Activated gamma-delta T cell (primary cell): ENCODE measurements at regions not wholly inside any gene's neighbourhood (a gene's known extent, or its start where the extent isn't known, plus 50 kb on each side); places are given as distances from the start of the nearest gene placed in this dataset.

Experiments used
- DNase-seq: peaks from one replicate; lab custom pipeline; 2025; lab: John Stamatoyannopoulos, UW

DNA sequence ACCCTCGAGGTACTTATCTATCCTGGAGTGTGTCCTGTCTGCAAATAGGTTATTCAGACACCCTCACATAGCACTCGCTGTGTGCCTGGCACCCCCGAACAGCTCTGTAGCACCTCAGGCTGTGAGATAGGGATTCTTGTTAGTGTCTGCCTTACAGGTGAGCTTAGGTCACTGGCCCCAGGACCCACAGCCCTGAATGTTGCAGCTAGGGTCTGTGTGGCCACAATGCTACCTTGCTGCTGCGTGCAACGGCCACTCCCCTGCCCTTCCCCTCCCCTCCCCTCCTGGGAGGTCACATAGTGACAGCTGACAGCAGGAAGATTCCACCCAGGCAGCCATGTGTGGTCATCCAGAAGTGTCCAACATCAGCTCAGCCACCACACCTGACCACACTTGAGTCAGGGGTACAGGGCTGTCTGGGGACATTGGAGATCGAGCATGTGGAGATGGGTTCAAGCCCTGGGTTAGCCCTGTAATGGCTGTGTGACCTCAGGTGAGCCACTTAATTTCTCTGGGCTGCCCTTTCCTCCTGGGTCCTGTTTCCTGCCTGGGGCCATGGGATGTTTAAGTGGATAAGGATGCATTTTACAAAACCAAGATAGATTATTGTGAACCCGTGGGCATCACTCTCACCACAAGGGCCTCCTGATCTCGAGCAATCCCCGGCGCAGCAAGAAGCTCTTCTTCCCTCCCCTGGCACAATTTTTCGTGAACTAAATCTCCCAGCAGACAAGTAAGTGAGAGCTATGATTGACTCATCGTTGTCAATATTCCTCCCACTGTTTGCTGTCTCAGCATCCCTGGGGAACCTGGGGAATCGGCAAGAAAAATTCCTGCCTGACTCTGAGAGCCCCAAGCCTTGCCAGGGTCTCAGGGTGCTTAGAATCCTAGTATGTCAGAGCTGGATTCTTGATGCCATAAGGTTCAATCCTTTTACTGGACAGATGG, 208.7 kb downstream of the PTPRU start:
- no peak for DNase-seq

DNA sequence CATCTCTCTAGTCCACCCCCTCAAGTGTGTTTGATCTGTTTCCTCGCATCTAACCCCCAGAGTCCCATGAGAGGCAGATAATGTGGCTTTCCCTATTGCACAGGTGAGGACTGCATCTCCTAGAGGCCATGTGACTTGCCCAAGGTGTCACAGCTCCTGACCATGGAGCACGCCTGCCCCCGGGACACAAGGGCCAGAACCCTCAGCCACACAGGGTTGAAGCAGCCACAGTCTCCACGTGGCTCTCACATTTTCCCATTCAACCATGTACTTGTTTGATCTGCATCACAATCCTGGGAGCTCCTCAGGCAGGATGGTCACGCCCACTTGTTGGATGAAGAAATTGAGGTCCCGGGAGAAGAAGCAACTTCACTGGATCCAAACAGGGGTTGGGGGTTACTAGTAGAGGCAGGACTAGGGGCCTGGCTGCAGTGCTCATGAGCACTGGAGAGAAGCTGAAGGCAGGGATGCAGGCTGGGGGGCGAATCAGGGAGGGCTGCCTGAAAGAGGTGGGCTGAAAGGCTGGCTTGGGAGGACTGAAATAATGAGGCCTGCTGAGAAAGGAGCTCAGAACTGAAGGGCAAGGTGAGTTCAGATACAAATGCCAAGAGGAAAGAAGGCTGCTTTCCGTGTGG, 207.9 kb downstream of the PTPRU start:
- no peak for DNase-seq

DNA sequence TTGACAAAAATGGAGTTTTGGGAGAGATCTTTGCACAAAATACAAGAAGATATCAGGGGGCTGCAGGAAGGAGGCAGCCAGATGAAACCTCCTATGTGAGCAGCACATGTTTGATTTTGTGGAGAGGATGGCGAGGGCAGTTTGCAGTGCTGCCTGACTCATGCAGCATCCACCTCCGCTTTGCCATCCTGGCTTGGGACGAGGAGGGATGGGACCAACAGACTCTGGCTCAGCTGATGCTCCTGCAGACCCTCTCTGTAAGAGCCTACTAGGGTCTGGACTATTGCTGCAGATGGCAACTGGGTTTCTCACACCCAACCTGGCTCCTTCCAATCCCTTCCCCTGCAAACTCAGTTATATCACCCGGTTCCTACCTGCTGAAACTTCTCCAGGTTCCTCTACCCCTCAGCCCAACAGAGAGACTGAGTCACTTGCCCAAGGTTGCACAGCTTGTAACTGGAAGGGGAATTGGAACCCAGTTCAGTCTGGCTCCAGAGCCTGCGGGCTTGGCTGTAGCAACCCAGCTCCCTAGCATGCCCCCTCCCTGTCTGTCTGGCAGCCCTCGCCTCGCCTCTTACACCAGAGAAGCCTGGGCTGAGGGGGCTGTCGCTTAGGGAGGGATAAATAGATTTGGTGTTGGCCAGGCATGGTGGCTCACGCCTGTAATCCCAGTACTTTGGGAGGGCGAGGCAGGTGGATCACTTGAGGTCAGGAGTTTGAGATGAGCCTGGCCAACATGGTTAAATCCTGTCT, 205.8 kb downstream of the PTPRU start:
- DNase-seq = no peak

DNA sequence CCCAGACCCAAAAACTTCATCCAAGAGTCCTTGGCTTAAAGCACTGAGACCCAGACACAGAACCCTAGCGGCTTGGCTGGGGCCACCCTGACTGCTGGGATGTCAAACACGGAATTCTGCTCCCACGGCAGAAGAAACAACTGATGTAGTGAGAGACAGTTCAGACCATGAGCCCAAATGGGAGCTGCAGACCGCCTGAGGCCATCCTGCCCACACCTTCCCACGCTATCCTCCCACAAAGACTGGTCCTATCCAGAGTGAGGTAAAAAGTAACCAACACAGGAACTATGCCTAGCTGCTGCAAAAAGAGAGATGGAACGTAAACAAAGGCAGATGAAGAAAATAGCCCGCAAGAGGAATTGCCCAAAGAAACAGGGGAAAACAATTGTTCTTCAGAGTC, 203.3 kb downstream of the PTPRU start:
- no peak for DNase-seq

DNA sequence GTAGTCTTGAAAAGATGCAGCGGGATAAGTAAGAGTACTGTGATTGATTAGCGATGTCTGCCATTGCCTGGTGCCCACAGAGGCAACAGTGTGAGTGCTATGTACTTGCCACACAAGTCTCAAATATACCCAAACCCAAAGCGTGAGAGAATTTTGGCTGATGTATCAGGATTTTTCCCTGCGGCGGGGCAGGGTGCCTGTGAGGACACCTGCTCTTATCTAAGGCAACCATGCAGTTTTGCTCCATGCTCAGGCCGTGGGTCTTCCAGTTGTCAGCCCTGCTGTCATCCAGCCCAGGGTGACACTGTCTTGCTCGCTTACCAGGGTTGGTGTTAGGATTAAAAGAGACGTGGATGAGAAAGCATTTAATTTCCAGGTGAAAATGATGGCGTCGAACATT, 202.7 kb downstream of the PTPRU start:
- DNase-seq = no peak

DNA sequence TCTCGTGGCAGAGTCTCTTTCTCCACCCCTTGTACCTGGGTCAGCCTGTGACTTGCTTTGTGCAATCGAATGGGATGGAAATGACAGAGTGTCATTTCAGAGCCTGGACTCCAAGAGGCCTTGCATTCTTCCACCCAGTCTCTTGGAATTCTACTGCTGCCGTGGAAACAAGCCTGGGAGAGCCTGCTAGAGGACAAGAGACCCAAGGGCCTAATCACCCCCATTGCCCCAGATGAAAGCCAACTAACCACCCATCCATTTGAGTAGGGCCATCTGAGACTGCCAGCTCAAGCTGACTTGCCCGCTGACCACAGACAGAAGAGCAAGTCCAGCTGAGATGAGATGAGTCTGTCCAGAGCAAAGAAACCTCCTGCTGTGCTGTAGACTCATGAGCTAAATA, 201.6 kb downstream of the PTPRU start:
- DNase-seq = no peak

DNA sequence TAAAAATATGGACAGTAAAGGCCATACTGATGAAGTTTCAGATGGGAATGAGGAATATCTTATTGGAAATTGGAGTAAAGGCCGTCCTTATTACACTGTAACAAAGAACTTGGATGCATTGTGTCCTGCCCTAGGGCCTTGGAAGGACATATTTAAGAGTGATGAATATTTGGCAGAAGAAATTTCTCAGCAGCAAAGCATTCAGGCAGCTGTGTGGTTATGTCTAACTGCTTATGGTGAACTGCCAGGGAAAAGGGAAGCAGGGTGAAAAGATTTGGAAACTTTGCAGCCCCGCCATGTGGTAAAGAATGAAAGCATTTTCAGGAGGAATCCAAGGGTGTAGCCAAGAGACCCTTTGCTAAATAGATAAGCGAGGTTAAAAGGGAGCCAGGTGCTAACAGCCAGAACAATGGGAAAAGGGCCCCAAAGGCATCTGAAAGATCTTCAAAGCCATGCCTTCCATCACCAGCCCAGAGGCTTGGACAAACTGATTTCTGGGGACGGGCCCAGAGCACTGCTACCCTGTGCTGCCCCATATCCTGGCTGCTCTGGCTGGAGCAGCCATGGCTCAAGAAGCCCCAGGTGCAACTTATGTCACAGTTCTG, 200.0 kb downstream of the PTPRU start:
- no peak for DNase-seq

DNA sequence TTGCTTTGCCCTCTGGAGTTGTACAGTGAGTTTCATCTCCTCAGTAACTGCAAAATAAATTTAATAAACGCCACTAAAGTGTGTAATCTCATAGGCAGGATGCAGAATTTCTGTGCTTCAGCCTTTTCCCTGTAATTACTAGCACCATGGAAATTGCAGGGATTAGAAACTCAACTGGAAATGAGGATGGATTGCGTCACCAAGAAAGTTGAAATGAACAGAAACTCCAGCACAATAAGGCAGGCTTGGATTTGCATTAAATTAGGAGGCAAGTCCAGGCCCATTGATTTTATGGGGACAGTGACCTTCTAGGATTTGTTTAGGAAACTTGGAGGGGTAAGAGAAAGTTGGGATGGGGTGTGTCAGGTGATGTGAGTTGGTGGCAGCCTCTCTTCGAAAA, 197.5 kb downstream of the PTPRU start:
- no peak for DNase-seq

DNA sequence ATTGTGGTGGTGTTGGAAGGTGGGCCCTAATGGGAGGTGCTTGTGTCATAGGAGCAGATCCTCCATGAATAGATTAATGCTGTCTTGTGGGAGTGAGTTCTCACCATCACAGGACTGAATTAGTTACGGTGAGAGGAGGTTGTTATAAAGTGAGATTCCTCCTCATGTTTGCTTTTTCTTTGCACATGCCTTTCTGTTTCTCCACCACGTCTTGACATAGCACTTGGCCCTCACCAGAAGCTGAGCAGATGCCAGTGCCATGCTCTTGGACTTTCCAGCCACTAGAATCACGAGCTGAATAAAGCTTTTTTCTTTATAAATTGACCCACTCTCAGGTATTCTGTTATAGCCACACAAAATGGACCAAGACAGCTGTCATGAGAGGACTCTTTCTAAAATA, 194.8 kb downstream of the PTPRU start:
- no peak for DNase-seq

DNA sequence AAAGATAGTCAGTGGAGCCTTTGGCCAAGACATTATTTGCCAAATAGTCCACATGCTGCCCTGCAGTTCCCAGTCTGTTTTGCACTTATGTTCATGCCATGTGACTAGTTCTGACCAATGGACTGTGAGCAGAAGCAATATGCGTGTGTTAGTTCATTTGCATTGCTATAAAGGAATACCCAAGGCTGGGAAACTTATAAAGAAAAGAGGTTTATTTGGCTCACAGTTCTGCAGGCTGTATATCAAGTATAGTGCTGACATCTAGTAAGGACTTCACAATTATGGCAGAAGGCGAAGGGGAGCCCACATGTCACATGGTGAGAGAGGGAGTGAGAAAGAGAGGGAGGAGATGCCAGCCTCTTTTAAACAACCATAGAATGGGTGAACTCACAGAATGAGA, 193.3 kb downstream of the PTPRU start:
- DNase-seq = no peak

DNA sequence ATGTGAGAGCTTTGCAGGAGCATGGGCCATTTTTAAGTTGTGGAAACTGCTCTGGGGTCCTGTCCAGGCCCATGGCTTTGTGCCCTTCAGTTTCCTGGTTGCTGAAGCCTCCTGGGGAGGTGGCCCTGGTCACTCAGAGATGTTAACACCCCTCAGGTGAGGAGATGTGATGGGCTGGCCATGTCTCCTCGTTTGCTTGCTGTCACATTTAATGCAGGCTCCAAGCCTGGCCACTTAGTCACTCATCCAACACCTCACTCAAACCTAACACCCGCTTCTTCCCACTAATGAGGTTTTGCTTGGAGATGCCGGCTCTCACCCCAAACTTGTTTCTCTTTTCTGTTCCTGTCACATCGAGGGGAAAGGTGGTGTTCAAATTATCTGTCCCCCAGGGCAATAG, 192.7 kb downstream of the PTPRU start:
- DNase-seq = no peak

DNA sequence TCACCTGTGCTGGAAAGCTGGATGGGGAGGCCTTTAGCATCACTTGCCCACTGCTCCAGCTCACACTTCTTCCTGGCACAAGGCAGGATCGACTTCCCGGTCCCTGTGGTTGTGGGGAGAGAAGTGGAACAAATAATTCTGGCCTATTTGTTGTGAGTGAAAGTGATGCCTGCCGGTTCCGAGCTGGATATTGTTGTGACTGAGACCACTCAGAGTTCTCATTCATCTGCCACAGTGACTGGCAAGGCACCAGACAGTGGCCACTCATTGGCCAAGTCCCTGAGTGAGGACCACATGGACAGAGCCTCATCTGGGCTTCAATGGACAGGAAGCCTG, 191.9 kb downstream of the PTPRU start:
- DNase-seq = no peak

DNA sequence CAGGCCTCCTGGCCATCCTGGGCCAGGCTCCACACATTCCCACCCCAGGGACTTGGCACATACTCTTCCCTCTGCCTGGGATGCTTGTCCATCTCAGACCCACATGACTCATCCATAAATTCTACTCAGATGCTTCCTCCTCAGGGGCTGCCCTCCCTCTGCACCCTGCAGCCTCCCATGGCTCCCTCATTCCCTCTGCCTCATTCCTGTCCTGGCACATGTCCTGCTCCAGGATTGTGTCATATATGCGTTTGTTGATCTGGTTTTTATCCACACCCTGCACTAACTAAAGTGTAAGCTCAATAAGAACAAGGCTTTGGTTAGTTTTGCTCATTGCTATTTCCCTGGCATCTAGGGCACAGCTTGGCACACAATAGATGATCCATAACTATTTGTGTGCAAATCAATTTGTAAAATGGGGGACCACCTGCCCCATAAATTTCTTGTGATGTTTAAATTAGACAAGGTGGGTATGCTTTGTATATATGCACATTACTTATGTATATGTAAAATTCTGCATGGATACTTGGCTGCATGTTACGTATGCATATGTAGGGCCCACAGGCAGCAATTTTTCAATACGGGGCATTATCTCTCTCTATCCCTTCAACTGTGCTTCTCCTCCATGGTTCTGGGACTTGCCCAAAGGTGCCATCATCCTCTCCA, 191.4 kb downstream of the PTPRU start:
- no peak for DNase-seq

DNA sequence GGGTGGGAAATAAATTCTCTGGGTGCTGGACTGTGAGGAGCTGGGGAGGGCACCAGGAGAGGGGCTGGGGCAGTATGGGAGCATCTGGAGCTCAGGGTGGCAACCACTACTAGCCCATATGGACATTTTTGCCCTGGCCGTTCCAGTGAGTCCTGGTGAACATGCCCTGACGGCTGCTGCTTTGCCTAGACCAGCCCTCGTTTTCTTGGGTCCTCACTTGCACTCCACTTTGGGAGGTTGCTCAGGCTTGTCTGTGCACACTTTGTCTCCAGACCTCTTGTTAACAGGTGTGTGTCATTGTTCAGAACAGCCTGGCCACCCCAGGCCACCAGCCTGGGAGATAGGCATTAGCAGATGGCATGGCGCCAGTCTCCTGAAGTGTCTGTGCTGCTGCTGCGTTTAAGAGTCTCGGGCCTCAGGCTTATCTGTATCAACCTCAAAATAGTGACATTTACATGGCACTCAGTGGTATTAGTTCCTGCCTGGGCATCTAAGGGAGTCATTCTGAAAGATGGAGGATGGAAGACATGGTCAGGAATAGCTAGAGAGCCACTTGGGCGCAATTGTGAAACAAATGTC, 190.5 kb downstream of the PTPRU start:
- DNase-seq = no peak

DNA sequence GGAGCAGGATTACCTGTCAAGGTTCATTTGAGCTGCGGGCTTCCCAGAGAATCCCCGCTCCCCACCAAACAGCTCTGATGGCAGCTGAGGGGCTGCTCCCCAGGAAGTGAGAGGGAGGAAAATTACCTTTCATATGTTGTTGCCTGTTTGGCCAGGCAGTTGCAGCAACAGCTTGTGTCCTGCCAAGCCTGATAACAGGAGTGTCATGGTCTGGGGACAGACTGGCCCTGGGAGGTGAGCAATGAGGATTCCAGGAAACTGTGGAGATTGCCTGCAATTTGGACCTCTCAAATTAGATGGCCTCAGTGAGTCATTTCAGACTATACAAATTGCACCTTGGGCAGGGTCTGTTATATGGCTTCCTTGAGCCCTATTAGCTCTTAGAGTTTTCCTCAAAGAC, 189.3 kb downstream of the PTPRU start:
- no peak for DNase-seq

DNA sequence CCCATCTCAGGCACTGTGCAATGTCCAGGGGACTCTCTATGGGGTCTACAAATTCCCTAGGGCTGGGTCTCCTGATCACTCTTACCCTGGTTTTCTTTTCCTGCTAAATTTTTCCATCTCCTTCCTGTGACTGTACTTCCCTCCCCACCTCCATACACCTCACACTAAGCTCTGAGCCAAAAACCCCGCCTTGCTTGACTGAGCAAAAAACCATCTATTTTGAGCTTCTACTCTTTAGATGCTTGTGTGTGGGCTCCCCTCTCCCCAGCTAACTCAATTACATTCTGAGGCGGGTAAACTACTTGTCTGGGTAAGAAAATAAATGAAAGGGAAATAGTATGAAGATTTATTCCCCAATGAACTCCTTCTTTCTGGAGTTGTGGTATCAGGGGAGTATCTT, 187.9 kb downstream of the PTPRU start:
- DNase-seq = no peak

DNA sequence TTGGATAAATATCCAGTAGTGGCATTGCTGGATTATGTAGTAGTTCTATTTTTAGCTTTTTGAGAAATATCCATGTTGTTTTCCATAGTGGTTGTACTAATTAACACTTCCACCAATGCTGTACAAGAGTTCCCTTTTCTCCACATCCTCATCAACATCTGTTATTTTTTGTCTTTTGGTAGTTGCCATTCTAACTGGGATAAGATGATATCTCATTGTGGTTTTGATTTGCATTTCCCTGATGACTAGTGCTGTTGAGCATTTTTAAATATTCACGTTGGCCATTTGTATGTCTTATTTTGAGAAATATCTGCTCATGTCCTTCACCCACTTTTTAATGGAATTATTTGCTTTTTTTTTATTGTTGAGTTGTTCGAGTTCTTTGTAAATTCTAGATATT, 183.9 kb downstream of the PTPRU start:
- no peak for DNase-seq

DNA sequence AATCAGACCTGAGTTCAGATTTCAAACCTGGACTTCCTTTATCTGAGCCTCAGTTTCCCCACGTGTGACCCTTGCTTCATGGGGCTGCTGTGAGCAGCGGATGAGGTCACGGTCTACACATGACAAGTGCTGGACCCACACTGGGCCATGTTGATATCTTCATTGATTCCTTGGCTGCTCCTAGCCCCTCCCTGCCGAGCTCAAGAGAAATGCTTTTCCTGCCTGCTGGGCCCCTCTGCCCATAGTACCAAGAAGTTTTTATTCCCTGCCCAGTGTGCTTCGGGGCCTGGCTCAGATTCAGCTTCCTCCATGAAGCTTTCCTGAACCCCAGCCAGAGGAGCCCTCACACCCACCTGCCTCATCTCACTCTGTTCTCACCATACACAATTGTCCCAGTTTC, 181.6 kb downstream of the PTPRU start:
- DNase-seq = no peak

DNA sequence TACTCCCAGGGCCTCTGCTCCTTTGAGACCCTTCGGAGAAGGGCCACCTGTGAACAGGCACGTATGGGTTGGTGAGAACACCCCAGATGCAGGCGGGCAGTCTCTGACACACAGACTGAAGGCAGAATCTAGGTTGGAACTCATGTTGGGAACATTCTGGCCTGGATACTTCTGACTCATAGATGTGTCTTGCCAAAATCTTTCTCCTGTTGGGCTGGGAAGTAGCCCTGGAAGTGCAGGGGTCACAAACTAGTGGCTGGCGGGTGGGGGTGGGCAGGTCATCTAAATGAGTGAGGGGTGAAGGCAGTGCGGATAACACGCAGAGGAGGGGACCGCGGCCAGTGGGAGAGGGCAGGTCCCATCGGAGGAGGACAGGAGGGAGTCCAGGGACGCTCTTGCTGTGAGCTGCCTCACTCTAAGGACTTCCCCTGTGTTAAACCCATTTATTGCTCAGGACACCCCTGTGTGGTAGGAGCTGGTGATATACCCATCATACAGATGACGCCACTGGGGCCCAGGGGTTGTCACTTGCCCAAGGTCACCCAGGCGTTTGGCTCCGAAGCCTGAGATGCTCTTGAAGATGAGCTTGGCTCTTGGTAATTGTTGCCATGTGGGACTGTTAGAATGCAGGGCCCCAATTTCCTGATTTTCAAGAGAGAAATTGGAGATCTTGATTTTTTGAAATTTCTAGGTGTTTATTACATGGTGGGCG, 181.0 kb downstream of the PTPRU start:
- DNase-seq = no peak

DNA sequence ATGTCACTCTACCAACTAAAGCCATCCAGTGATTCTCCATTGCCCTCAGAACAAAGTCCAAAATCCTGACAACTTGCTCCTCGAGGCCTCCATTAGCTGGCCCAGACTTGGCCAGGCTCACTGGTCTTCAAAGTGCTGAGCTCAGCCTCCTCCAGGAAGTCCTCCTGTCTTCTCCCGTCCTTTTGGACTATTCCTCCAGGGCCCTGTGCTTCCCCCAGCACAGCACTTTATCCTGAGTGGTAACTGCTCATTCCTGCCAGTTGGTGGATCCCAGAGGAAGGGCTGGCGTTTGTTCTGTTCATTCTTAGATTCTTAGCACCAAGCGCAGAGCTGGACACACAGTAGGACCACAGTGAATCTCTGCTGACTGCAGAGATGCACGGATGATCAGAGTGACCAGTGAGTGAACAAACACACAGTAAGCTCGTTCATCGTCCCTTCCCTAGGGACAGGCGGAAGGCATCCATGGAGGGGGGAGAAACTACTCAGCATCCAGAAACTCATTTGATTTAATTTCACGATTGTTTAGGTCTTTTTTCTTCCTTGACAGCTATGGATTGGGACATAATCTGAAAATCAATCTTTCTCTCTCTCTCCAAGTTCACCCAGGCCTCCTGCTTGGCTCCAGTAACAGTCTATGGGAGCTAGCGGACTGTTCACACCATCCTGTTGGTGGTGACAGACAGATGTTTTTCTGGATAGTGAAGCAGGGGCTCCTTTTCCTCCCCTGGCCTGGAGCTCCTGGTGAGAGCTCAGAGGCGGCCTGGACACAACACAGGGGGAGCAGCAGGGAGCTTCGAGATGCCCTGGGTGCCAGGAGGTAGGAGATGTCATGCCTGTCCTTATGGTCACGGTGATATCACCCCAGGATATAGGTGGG, 180.2 kb downstream of the PTPRU start:
- DNase-seq = no peak
